NCI-H82 treated with DMSO at 0.1 percent for 48 hours (cell line): ENCODE measurements at regions not wholly inside any gene's neighbourhood (a gene's known extent, or its start where the extent isn't known, plus 50 kb on each side); places are given as distances from the start of the nearest gene placed in this dataset.

Experiments used
- DNase-seq: peaks from one replicate; lab custom pipeline; 2025; ENCODE audit not compliant: unreplicated experiment; lab: John Stamatoyannopoulos, UW

GRCh38 chrX:134747006-134747405, 50.0 kb downstream of the PABIR2 start:
- no peak for DNase-seq

GRCh38 chrX:134746410-134746785, 50.6 kb downstream of the PABIR2 start:
- no peak for DNase-seq

GRCh38 chrX:134745636-134746409, 51.2 kb downstream of the PABIR2 start:
- DNase-seq: no peak

- no peak for DNase-seq
Measured at GRCh38 chrX:134743091-134743490, 53.9 kb downstream of the PABIR2 start.

- no peak for DNase-seq
Measured at GRCh38 chrX:134742573-134742972, 54.4 kb downstream of the PABIR2 start.

GRCh38 chrX:134741746-134742145, 55.3 kb downstream of the PABIR2 start:
- peak; percentile 78 for DNase-seq

GRCh38 chrX:134738986-134739740, 57.8 kb downstream of the PABIR2 start:
- DNase-seq: peak; percentile 41

GRCh38 chrX:134738445-134738844, 58.6 kb downstream of the PABIR2 start:
- DNase-seq: no peak

GRCh38 chrX:134737721-134738369, 59.2 kb downstream of the PABIR2 start:
- DNase-seq: no peak

- peak; percentile 44 for DNase-seq
Measured at GRCh38 chrX:134737061-134737460, 59.9 kb downstream of the PABIR2 start.

GRCh38 chrX:134736356-134736755, 60.6 kb downstream of the PABIR2 start:
- no peak for DNase-seq

GRCh38 chrX:134735015-134735414, 62.0 kb downstream of the PABIR2 start:
- DNase-seq: no peak

- DNase-seq: no peak
Measured at GRCh38 chrX:134734466-134734952, 62.5 kb downstream of the PABIR2 start.

- no peak for DNase-seq
Measured at GRCh38 chrX:134733591-134733990, 63.4 kb downstream of the PABIR2 start.

- DNase-seq: no peak
Measured at GRCh38 chrX:134732676-134733075, 64.3 kb downstream of the PABIR2 start.

GRCh38 chrX:134732152-134732551, 64.9 kb downstream of the PABIR2 start:
- no peak for DNase-seq

GRCh38 chrX:134727363-134727762, 69.1 kb upstream of the PLAC1 start:
- no peak for DNase-seq

- no peak for DNase-seq
Measured at GRCh38 chrX:134725103-134725690, 66.9 kb upstream of the PLAC1 start.

GRCh38 chrX:134721766-134722532, 63.7 kb upstream of the PLAC1 start:
- DNase-seq: no peak

- DNase-seq: no peak
Measured at GRCh38 chrX:134718966-134719317, 60.7 kb upstream of the PLAC1 start.
